ENCODE measurements at regions not wholly inside any gene's neighbourhood (a gene's known extent, or its start where the extent isn't known, plus 50 kb on each side); places are given as distances from the start of the nearest gene placed in this dataset.

DNA sequence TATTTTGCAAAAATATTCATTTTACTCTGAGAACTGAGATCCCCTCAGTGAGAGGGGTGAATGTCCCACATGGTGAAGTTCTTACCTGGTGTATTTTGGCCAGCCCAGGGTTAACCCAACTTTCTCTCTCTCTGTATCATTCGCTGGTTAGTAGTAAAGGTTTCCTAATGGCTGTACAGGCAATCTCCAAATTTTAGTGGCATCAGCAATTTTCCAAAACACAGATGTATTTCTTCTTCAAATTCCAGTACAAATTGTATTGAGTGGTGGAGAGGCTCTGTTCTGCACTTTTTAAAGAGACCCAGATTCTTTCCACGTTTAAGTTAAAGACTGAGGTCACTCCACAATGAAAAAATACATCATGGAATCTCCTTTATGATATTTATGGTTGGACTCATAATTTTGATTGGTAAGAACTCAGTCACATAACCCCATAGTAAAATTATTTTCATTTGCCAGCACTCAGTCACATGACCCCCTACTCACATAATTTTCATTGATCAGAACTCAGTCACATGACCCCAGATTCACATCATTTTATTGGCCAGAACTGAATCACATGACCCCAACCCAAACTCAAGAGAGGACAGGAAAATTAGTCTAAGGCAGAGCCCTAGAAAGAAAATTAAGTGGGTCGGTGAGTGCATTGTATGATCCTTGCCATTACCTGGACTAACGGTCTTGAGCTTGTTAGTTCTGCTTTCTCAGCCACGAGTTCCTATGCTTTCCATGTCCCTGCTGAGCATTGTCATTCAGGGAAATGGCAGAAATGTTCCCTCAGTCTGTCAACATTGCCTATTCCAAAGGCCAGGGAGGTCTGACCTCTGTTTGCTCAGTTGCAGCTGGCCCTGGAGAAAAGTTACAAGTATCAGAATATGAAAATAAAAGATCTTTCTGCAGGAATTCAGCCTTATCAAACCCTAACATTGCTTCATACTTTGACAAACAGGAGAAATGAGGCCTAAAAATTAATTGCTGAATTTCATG, 1536.2 kb downstream of the AACS start:
- TF ChIP-seq, protein P1, sequence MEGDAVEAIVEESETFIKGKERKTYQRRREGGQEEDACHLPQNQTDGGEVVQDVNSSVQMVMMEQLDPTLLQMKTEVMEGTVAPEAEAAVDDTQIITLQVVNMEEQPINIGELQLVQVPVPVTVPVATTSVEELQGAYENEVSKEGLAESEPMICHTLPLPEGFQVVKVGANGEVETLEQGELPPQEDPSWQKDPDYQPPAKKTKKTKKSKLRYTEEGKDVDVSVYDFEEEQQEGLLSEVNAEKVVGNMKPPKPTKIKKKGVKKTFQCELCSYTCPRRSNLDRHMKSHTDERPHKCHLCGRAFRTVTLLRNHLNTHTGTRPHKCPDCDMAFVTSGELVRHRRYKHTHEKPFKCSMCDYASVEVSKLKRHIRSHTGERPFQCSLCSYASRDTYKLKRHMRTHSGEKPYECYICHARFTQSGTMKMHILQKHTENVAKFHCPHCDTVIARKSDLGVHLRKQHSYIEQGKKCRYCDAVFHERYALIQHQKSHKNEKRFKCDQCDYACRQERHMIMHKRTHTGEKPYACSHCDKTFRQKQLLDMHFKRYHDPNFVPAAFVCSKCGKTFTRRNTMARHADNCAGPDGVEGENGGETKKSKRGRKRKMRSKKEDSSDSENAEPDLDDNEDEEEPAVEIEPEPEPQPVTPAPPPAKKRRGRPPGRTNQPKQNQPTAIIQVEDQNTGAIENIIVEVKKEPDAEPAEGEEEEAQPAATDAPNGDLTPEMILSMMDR (IDR thresholded peaks at IDR 0.05; ENCODE audit: insufficient read depth, low read length): no peak
- TF ChIP-seq GABPA (IDR thresholded peaks at IDR 0.05; ENCODE audit: low read depth): no peak
- TF ChIP-seq, protein P2, sequence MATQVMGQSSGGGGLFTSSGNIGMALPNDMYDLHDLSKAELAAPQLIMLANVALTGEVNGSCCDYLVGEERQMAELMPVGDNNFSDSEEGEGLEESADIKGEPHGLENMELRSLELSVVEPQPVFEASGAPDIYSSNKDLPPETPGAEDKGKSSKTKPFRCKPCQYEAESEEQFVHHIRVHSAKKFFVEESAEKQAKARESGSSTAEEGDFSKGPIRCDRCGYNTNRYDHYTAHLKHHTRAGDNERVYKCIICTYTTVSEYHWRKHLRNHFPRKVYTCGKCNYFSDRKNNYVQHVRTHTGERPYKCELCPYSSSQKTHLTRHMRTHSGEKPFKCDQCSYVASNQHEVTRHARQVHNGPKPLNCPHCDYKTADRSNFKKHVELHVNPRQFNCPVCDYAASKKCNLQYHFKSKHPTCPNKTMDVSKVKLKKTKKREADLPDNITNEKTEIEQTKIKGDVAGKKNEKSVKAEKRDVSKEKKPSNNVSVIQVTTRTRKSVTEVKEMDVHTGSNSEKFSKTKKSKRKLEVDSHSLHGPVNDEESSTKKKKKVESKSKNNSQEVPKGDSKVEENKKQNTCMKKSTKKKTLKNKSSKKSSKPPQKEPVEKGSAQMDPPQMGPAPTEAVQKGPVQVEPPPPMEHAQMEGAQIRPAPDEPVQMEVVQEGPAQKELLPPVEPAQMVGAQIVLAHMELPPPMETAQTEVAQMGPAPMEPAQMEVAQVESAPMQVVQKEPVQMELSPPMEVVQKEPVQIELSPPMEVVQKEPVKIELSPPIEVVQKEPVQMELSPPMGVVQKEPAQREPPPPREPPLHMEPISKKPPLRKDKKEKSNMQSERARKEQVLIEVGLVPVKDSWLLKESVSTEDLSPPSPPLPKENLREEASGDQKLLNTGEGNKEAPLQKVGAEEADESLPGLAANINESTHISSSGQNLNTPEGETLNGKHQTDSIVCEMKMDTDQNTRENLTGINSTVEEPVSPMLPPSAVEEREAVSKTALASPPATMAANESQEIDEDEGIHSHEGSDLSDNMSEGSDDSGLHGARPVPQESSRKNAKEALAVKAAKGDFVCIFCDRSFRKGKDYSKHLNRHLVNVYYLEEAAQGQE (IDR thresholded peaks at IDR 0.05; ENCODE audit: insufficient replicate concordance, low read depth): no peak

Measured in HL-60 (cell line).